HG02870 (cell line): ENCODE measurements at regions not wholly inside any gene's neighbourhood (a gene's known extent, or its start where the extent isn't known, plus 50 kb on each side); places are given as distances from the start of the nearest gene placed in this dataset.
"Not testable (repeated sequence)": the region's sequence is repeated elsewhere in the genome, so short reads cannot be mapped to it uniquely, and the experiment has no call there.

Source experiments
- ATAC-seq: cut with Tn5 transposase; IDR thresholded peaks from one replicate; pipeline ENCODE4 v1.9.1; 2021; ENCODE audit warnings: mild to moderate bottlenecking, moderate library complexity; ENCODE audit not compliant: unreplicated experiment

DNA sequence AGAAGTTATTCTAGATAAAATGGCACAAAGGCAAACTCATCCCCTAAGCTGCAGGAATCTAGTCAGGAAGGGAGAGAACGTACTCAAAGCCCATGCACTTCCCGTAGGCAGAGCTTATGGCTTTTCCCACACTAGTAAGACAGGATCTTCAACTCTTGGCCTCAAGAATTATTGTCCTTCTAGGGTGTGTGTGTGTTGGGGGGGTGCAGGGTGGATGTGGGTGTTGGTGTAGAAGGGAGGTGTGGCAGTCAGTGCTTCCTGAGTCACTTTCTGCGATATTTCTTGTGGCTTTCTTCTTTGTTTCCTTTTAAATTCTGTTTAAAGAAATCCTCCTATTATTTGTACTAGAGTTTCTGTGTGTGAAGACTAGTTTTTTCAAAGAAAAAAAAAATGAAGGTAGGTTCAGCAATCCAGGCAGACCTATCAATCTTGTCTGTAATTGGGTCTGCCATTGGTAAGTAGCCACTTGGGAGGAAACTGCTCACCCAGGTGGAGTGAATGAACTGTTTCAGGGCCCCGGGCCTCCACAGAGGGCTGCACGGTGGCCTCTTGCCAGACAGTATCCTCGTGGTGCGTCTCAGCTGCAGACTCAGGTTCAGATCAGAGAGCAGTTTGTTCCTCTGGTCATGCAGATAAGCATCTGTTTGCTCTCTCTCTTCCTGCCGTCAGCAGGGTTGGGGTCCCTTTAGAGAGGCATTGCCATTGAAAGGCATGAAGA lies 131.9 kb downstream of the NPR3 start:
- no peak for ATAC-seq

- ATAC-seq, result no peak
Observed at GRCh38 chr5:32843531-32843895, 132.4 kb downstream of the NPR3 start.

DNA sequence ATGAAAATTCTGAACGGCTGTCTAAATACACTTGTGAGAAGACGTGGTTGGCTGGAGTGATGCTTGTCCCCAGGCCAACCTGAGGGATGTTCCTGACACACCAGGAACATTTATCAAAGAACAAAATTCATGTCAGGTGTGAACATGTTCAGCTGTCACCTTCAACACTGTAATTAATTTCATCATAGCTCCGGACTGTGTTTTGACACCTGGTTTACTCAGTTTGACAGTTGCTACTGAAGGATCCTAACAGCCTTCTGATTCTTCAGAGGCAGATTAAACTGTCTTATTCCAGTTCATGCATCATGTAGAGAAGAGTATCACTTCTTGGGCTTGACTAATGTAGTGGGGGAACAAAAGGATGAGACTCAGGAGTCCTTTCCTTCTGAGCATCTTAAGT lies 134.1 kb downstream of the NPR3 start:
- ATAC-seq, result no peak

DNA sequence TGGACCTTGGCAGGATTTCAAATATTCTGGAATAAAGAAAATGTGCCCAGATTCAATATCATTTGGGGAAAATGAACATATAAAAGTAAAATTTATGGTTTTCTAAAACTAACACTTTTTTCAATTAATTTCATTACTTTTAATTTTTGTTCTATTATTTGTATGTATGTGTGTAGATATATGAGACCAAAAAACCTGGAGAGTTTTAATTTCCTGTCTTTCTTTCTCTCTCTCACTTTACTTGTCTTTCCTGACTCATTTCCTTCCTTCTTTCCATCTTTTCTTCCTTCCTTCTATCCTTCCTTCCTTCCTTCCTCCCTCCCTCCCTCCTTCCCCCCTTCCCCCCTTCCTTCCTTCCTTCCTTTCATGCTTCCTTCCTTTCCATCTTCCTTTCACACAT lies 137.0 kb downstream of the NPR3 start:
- ATAC-seq, result no peak

DNA sequence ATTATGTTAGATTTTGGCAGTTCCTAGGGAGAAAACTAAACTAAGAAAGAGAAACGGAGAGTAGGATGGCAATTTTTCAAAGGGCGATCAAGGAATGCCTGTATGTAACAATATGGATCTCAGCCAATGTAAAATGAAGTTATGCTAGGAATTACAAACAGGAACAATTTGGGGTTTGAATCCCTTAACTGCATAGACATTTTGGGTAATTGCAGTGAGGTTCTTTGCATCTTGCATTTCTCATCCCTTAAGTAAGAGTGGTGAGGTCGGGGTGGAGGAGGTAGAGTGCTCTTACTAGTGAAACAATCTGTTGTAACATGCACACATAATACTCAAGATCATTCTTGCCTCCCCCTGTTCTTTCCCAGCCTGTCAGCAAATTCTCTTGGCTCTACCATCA lies 137.6 kb downstream of the NPR3 start:
- ATAC-seq, result no peak

DNA sequence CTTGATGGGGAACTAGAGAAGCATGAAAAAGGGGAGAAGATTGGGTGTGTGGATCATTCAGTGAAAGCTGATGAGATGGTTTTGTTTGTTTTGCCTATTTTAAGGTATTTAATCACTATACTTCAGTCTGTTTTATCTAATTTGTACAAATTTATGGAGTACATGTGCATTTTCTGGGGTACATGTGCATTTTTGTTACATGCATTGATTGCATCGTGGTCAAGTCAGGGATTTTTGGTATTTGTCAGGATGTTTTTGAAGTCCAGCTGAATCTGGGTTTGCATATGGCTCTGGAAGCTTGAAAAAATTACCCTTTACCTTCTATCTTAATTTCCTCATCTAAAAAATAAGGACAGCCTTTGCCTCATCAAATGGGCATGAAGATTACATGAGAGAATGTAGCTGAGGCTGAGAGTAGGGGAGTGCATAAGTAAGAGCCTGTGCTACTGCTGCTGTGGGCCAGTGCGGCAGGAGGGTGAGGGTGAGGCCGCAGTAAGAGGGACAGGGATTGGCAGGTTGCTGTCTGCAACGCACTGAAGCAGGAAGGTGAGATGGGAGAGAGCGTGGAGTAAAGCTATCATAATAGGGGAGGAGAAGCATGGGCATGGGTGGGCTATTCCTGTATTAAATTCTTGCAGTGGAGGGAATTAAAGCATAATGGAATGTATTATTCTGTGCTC lies 139.8 kb downstream of the NPR3 start:
- ATAC-seq, result no peak

DNA sequence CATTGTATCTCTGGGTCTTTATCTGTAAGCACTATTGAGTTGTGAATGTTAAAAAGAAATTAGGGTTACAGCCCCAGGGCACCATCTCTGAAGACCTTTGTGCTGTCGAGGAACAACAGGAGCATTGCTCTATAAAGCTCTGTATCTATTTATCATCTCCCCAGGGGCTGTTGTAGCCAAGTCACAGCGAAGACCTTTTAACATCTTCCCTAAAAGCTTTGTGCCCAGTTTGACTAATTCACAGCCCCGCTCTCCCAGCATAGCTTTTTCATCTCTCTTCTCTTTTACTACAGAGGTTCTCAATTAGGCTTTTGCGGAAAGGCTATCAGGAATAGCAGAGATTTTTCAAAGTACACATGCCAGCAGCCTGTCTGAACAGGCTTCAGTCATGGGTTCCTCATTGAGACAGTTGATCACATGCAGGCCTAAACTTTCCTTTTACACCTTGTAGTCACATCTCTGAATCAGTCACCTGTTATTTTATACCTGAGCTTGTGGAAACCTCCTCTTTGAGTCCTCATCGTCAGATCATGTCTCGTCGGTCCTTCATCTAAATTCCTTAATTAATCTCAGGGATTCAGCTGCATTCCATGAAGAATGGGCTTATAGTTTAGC lies 140.5 kb downstream of the NPR3 start:
- no peak for ATAC-seq

DNA sequence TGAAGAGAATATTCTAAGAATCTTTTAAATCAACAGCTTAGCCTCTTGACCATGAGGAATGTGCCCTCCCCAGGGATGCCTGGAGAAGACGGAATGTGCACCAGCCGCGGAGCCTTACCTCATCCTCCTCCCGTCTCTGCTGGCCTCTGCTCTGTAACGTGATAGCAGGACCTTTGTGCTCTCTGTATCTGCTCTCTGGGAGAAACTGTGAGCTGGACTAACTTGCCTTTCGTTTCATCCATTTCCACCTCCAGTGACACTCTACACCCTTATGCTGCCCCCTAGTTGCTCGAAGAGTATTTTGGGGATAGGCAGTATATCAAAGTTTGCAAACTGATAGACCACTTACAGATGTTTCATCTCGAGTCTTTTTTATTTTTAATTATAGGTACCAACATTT lies 141.4 kb downstream of the NPR3 start:
- ATAC-seq, result no peak

DNA sequence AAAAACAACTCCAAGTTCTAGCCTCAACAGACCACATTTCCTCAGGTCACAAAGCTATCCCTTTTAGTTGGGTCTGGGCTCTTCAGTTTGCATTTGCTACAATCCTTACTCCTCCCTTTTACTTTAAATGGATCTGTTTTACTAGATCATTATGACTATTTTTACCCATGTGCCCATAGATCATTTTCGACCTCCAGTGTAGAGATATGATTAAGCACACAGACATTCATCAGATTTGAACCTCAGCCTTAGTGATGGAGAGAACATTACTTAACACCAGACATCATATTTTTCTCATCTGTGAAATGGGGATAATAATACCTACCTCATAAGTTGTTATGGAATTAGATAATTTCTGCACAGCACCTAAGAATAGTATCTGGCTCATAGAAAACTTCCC lies 141.9 kb downstream of the NPR3 start:
- no peak for ATAC-seq

GRCh38 chr5:32854473-32854872 lies 143.4 kb downstream of the NPR3 start:
- ATAC-seq, result no peak

GRCh38 chr5:32859211-32859641 lies 148.1 kb downstream of the NPR3 start:
- no peak for ATAC-seq

DNA sequence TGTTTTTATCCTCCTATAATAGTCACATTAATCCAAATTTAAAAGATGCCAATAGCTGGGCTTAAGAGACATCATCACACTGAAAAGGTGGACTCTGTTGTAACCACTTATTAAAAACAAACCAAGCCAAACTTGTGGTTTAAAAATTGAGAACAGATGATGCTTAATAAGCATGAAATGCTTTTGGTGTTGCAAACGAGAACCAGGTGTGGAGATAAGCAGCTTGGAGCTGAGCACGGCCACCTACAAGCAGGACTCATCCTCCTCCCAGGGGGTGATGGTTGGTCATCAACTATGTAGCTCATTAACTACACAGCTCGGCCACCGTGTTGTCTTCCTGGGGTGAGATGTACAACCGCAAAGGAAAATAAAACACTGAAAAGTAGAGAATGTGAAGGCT lies 154.4 kb downstream of the NPR3 start:
- no peak for ATAC-seq

DNA sequence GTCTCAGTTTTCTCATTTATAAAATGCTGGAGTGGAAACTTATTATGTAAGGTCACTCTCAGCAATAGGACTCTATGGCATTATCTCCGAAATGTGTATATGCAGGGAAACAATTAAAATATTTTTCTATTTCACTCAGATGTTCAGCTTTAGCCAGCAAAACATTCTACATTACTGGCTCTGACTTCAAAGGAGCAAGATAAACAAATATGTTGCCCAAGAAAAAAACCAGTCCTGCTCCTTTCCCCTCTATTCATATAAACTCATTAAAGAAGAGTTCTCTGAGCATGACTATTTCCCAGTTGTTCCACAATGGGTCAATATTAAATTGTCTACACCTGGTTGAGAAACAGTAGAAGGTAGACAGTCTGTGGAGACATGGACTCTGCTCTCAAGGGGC lies 155.0 kb downstream of the NPR3 start:
- ATAC-seq, result no peak

DNA sequence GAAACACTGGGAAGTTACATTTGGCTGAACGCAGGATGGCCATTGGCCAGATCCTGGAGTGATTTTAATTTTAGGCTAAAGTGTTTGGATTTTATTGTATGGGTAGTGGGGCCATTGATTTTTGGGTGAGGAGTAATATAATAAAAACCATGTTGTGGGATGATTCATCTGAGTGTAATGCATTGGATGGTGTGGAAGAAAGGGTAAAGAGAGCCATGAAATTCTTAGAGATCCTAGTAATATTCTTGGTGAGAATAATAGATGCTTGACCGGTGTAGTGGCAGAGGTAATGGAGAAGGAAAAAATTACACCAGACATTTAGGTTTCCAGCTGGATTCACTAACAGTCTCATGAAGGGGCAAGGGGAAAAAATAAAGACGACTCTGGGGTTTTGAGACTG lies 158.1 kb downstream of the NPR3 start:
- no peak for ATAC-seq

- ATAC-seq, result no peak
Observed at GRCh38 chr5:32876791-32877190, 165.7 kb downstream of the NPR3 start.

DNA sequence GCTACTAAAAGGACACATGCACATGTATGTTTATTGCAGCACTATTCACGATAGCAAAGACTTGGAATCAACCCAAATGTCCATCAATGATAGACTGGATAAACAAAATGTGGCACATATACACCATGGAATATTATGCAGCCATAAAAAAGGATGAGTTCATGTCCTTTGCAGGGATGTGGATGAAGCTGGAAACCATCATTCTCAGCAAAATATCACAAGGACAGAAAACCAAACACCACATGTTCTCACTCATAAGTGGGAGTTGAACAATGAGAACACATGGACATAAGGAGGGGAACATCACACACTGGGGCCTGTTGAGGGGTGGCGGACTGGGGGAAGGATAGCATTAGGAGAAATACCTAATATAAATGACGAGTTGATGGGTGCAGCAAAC lies 168.2 kb downstream of the NPR3 start:
- not testable (repeated sequence) for ATAC-seq

- no peak for ATAC-seq
Observed at GRCh38 chr5:32880796-32881195, 169.7 kb downstream of the NPR3 start.

GRCh38 chr5:32887390-32887789 lies 176.3 kb downstream of the NPR3 start:
- no peak for ATAC-seq

- no peak for ATAC-seq
Observed at GRCh38 chr5:32889078-32889477, 178.0 kb downstream of the NPR3 start.

DNA sequence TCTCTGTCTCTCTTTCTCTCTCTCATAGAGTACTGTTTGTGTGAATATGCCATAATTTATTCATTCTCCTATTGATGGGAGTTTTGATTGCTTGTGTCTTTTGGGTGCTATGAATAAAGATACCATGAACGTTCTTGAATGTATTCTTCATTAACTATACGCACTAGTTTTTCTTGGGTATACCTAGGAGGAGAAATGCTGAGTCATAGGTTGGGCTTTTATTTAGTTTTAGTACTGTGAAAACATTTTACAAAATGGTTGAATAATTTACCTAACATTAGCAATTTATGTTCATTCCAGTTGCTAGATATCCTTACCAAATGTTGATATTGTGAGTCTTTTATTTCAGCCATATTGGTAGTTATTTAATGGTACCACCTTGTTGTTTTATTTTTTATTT lies 192.5 kb downstream of the NPR3 start:
- no peak for ATAC-seq

GRCh38 chr5:32908641-32909040 lies 197.5 kb downstream of the NPR3 start:
- no peak for ATAC-seq

GRCh38 chr5:32909207-32909606 lies 198.1 kb downstream of the NPR3 start:
- no peak for ATAC-seq
